Hindlimb muscle (tissue), 1 donor: ENCODE measurements at regions not wholly inside any gene's neighbourhood (a gene's known extent, or its start where the extent isn't known, plus 50 kb on each side); places are given as distances from the start of the nearest gene placed in this dataset.
"Not testable (repeated sequence)": the region's sequence is repeated elsewhere in the genome, so short reads cannot be mapped to it uniquely, and the experiment has no call there.

Source experiments
- DNase-seq: peaks from one replicate; pipeline ENCODE4 v3.0.0-alpha.2; 2013

GRCh38 chr2:200174433-200175216 is 131.9 kb upstream of the SPATS2L start:
- no peak for DNase-seq

GRCh38 chr2:200177971-200178911 is 128.3 kb upstream of the SPATS2L start:
- DNase-seq: peak; percentile 72

DNA sequence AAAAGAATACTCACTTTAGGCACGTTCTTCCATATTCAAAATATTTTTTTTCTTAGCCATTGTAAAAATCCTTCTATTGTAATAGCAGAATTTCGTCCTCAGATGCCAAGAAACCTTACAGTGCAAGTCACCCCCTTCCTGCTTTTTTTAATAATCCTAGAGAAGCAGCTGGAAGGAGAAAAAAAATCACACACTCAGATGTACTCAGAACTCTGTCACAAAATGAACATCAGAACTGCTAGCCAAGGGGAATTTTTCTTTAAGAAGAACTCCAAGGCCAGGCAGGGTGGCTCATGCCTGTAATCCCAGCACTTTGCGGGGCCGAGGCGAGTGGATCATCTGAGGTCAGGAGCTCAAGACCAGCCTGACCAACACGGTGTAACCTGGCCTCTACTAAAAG is 127.3 kb upstream of the SPATS2L start:
- DNase-seq: no peak

DNA sequence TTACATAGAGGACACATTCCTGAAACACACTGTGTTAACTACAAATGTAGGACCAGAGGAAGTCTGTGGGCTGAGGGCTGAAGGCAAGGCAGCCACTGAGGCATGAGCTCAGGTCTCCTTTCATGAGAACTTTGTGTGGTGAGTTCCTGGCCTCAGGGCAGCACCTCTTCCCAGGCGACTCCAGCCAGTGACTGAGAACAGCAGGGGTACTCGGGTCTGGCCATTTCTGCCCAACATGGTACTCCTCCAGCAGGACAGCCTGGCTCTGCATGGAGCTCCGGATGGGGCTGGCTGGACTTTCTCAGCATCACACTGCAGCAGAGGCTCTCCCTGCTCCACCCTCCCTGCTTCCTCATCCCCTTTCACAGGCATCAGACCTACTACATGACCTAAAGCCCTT is 125.5 kb upstream of the SPATS2L start:
- DNase-seq: no peak

DNA sequence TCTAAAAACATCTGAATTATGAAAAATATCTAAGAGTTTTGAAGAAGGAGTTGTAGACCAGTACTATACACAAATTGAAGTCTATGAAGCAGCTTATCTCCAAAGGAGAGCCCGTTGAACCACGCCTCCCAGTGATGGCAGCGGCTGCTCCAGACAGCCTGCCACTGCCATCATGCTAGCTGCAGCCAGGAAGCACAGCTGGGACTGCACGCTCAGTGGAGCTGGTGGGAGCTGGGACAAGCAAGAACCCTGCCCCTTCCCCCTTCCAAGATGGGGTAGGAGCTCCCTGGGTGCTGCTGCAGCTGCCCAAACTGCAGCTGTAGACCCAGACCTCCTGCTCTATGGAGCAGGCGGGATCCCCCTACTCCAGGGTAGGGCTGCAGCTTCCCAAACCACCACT is 124.7 kb upstream of the SPATS2L start:
- no peak for DNase-seq

DNA sequence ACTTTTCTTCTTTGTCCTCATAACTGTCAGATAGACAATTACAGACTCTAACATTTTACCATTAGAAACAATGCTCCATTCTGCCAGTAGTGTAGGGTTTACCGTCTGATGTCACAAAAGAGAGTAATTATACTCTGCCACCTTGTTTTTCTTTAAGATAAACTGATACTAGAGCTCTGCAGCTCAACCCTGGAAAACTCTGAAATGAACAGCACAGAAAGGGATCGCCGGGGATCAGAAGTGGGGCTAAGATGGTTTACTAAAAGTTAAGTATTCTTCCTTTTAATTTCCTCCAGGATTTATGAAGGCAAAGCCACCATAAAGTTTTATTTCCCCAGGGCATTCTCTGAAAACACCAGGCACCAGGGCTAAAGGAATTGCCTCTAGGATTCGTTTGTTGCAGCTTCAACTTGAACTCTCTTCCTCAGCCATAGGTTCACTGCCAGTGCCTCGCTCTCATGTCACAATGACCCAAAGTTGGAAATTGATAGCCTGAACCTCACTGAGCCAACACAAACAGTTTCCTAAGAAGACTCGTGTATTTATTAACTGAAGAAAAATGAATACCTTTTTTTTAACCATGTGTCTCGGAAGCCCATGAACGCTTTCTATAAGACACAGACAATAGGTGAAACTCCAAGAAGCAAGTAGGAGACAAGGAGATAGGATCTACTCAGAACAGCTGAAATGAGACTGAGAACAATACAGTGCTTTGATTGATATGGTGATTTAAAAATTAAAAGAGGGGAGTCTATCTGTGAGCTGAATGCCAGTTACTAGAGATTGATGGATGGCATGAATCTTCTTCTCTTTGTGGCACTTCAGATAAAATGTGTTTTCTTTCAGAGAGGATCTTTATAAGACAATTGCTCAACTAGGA is 121.5 kb upstream of the SPATS2L start:
- no peak for DNase-seq

DNA sequence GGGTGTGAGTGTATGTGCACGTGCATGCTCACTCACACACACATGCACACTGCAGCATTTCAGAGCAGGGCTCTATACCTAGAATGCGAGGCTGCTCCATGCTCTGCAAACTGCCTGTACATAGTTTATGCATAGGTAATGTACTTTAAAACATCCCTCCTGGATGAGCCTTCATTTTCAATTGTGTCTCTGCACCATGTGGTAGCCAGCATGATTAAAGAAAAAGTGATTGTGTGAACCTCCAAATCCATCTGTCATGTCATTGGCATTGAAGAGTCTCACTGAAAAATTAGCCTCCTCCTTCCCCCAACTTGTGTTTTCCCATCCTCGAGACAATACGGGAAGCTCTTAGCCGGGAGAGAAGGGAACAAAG is 120.9 kb upstream of the SPATS2L start:
- no peak for DNase-seq

- DNase-seq: no peak
Measured at GRCh38 chr2:200186002-200186401, 120.5 kb upstream of the SPATS2L start.

- no peak for DNase-seq
Measured at GRCh38 chr2:200188876-200189275, 117.6 kb upstream of the SPATS2L start.

GRCh38 chr2:200189964-200190363 is 116.5 kb upstream of the SPATS2L start:
- no peak for DNase-seq

GRCh38 chr2:200193331-200193730 is 113.2 kb upstream of the SPATS2L start:
- DNase-seq: no peak

DNA sequence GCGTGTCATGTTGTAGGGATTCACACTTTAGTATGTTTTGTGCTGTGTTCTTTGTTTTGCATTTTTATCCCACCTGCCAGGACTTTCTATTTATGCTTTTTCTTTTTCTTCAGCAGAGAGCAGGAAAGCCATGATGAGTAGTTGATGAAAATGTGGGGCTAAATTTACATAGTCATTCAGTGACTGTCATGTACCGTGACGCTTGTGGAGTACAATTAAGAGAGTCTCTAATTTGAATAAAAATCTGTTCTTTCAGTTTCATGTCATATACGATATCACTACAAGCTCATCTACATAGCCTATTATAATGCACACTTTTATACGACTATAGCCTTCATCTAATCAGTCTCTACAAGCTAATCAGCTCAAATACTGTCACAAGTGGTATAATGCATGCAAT is 112.7 kb upstream of the SPATS2L start:
- DNase-seq: no peak

DNA sequence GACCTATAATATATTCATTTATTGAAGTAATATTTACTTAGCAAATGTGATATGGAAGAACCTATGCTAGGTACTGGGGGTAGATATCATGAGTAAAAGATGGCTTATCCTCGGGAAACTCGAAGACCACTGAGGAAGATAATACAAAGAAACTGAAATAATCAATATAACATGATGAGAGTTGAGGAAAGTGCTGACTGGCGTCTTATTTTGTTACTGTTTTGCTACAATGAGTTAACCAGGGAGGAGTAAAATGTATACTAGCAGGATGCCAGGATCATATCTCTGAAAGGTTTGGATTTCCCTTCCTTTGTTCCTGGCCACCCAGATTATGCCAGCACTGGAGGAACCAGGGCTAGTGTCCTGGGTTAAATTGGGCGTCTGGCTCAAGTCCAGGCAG is 111.7 kb upstream of the SPATS2L start:
- DNase-seq: no peak

DNA sequence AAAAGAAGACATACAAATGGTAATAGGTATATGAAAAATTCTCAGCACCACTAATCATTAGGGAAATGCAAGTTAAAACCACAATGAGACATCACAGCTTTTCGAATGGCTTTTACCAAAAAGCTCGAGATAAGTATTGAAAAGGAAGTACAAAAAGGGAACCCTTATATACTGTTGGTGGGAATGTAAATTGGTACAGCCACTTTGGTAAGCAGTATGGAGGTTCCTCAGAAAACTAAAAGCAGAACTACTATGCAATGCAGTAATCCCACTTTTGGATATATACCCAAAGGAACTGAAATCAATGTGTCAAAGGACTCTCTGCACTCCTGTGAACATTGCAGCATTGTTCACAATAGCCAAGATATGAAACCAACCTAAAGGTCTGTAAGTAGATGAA is 107.5 kb upstream of the SPATS2L start:
- DNase-seq: no peak

DNA sequence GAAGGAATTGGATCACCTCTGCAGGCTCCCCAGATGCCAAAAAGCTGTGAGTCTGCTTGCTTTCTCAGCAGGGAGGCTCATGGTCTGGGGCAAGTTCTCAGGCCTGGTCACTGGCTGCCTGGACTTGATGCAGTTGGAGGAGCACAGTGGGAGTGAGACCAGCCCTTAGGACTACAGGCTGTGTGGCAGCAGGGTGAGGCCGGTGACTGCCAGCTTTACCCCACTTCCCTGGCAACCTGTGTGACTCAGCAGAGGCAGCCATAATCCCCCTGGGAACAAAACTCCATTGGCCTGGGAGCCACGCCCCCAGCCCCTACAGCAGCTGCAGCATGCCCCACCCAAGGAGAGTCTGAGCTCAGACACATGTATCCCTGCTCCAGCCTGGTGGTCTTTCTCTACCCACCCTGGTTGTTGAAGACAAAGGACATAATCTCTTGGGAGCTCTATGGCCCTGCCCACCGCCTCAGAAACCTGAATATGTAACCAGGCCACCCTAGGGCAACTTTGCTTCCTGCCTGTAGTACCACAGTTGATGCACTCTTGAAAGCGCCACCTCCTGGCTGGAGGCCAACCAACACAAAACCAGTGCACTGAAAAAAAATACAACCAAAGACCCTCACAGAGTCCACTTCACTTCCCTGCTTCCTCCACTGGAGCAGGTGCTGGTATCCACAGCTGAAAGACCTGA is 106.8 kb upstream of the SPATS2L start:
- DNase-seq: no peak

DNA sequence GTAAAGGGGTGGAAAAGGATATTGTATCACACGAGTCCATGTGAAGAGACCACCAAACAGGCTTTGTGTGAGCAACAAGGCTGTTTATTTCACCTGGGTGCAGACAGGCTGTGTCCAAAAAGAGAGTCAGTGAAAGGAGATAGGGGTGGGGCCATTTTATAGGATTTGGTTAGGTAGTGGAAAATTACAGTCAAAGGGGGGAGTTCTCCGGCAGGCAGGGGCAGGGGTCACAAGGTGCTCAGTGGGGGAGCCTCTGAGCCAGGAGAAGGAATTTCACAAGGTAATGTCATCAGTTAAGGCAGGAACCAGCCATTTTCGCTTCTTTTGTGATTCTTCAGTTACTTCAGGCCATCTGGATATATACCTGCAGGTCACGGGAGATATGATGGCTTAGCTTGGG is 104.7 kb upstream of the SPATS2L start:
- not testable (repeated sequence) for DNase-seq

DNA sequence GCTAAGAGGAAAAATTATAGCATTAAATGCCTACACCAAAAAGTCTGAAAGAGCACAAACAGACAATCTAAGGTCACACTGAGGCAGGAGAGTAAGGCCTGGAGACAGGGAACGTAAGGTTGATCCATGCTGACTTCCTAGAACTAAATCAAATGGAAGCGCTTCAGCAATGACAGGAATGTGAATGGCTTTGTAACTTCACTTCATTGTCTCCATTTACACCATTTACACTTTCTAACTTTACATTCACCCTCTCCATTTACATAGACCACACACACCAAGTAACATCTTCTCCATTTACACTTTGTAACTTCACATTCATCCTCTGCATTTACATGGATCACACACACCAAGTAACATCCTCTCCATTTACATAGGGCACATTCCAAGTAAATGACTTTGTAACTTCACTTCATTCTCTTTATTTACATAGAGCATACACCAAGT is 103.1 kb upstream of the SPATS2L start:
- no peak for DNase-seq

DNA sequence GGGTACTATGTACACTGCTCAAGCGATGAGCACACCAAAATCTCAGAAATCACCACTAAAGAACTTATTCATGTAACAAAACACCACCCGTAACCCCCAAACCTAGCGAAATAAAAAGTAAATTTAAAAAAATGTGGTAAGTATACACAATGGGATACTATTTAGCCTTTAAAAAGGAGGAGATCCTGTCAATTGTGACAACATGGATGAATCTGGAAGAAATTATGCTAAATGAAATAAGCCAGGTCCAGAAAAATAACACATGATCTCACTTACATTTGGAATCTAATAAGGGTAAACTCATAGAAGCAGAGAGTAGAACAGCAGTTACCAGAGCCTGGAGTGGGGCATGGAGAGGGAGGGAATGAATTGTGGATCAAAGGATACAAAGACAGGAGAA is 98.5 kb upstream of the SPATS2L start:
- DNase-seq: no peak

GRCh38 chr2:200209030-200209429 is 97.5 kb upstream of the SPATS2L start:
- no peak for DNase-seq

GRCh38 chr2:200211643-200212042 is 94.8 kb upstream of the SPATS2L start:
- no peak for DNase-seq

DNA sequence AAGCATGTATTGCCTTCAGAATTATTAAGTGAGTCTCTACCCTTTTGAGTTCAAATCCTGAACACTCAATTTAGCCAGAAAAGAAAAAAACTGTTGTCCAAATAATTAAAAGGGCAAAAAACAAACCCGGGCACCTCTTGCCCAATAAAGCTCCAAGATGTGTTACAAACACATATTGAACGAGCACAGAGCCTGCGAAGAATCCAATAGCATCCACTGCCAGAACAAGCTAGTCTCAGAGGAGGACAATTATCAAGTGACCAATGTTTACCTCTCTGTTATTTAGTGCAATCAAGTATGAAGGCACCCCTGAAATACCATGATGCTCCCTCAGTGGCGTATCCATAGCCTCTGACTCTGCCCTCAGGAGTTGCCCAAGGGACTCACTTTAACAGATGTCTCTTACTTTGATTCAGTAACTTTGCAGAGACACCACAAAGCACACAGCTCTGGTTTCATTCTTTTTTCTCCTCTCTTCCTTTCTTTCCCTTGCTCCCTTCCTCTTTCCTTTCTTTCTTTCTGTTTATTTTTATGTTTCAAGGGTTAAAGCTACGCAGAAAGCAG is 93.5 kb upstream of the SPATS2L start:
- no peak for DNase-seq

DNA sequence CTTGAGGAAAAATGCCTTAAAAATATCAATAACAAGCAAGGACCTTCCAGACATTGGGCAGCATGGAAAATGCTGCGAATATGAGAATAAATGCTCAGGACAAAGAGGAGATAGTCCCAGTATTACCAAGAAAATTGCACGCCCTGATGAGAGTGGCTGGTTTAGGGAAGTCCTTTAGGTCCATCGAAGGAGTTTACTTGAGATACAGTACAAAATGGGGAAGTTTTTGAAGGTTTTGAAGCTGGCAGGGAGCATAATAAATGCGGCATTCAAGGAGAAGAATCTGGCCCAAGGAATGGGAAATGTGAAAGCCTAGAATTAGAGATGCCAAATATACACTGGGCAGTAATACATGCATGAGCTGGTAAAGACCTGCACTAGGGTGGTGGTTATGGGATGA is 90.2 kb upstream of the SPATS2L start:
- DNase-seq: no peak
